H9 (cell line): ENCODE measurements at regions not wholly inside any gene's neighbourhood (a gene's known extent, or its start where the extent isn't known, plus 50 kb on each side); places are given as distances from the start of the nearest gene placed in this dataset.

Experiments used
- DNase-seq: peaks from one replicate; pipeline ENCODE4 v3.0.0-alpha.2; 2017
- H2AFZ ChIP-seq: one replicate; pipeline ENCODE4 v1.6.1; 2013; ENCODE audit warnings: mild to moderate bottlenecking, low read length, control low read depth, moderate library complexity
- H2AK5ac ChIP-seq: 2 replicates; pipeline ENCODE4 v1.6.1; 2013; ENCODE audit warnings: low read length, control low read depth, mixed read lengths; ENCODE audit not compliant: insufficient read length
- H2BK120ac ChIP-seq: one replicate; pipeline ENCODE4 v1.6.1; 2013; ENCODE audit warnings: low read depth, mild to moderate bottlenecking, low read length, control low read depth, inconsistent platforms; ENCODE audit not compliant: poor library complexity, severe bottlenecking
- H2BK12ac ChIP-seq: 2 replicates; pipeline ENCODE4 v1.6.1; 2013; ENCODE audit warnings: low read length, control low read depth, mixed read lengths, low read depth; ENCODE audit not compliant: insufficient read length
- H2BK15ac ChIP-seq: 2 replicates; pipeline ENCODE4 v1.6.1; 2013; ENCODE audit warnings: low read depth, low read length, control low read depth
- H2BK20ac ChIP-seq: one replicate; pipeline ENCODE4 v1.6.1; 2013; ENCODE audit warnings: low read depth, mild to moderate bottlenecking, low read length, control low read depth, inconsistent platforms; ENCODE audit not compliant: poor library complexity, severe bottlenecking
- H2BK5ac ChIP-seq: 2 replicates; pipeline ENCODE4 v1.6.1; 2013; ENCODE audit warnings: low read length, control low read depth, mixed read lengths; ENCODE audit not compliant: insufficient read length
- H3K14ac ChIP-seq: 2 replicates; pipeline ENCODE4 v1.6.1; 2013; ENCODE audit warnings: low read length, control low read depth; ENCODE audit not compliant: insufficient read depth
- H3K18ac ChIP-seq: 2 replicates; pipeline ENCODE4 v1.6.1; 2013; ENCODE audit warnings: low read depth, mild to moderate bottlenecking, mixed read lengths, low read length, control low read depth; ENCODE audit not compliant: insufficient read length
- H3K23ac ChIP-seq: 2 replicates; pipeline ENCODE4 v1.6.1; 2013; ENCODE audit warnings: low read length, control low read depth, mixed read lengths, low read depth; ENCODE audit not compliant: insufficient read length
- H3K23me2 ChIP-seq: 2 replicates; pipeline ENCODE4 v1.6.1; 2013; ENCODE audit warnings: low read depth, mild to moderate bottlenecking, mixed read lengths, low read length, control low read depth; ENCODE audit not compliant: insufficient read length, poor library complexity, severe bottlenecking
- H3K27ac ChIP-seq: 2 replicates; pipeline ENCODE4 v1.5.1; 2013; ENCODE audit warnings: low read length, control low read depth, mixed read lengths, low read depth; ENCODE audit not compliant: insufficient read length
- H3K27me3 ChIP-seq: 2 replicates; pipeline ENCODE4 v1.6.1; 2013; ENCODE audit warnings: low read length, control low read depth, inconsistent platforms; ENCODE audit not compliant: insufficient read depth
- H3K4ac ChIP-seq: 2 replicates; pipeline ENCODE4 v1.6.1; 2013; ENCODE audit warnings: low read depth, mild to moderate bottlenecking, control low read depth, inconsistent platforms, low read length, moderate library complexity
- H3K4me1 ChIP-seq: 2 replicates; pipeline ENCODE4 v1.6.1; 2013; ENCODE audit warnings: low read length, control low read depth, inconsistent platforms; ENCODE audit not compliant: insufficient read depth
- H3K4me2 ChIP-seq: 2 replicates; pipeline ENCODE4 v1.6.1; 2013; ENCODE audit warnings: low read length, control low read depth, mixed read lengths; ENCODE audit not compliant: insufficient read length, insufficient read depth
- H3K56ac ChIP-seq: 2 replicates; pipeline ENCODE4 v1.6.1; 2013; ENCODE audit warnings: low read depth, mild to moderate bottlenecking, mixed read lengths, low read length, control low read depth; ENCODE audit not compliant: insufficient read length
- H3K79me1 ChIP-seq: 2 replicates; pipeline ENCODE4 v1.6.1; 2013; ENCODE audit warnings: low read depth, mild to moderate bottlenecking, moderate library complexity, low read length, control low read depth, inconsistent platforms; ENCODE audit not compliant: insufficient read depth, poor library complexity, severe bottlenecking
- H3K79me2 ChIP-seq: 2 replicates; pipeline ENCODE4 v1.6.1; 2013; ENCODE audit warnings: low read length, control low read depth, inconsistent platforms; ENCODE audit not compliant: insufficient read depth
- H3K9ac ChIP-seq: 2 replicates; pipeline ENCODE4 v1.6.1; 2013; ENCODE audit warnings: low read length, control low read depth, mixed read lengths; ENCODE audit not compliant: insufficient read length; ENCODE audit errors: extremely low read depth
- H3K9me3 ChIP-seq: one replicate; pipeline ENCODE4 v1.6.1; 2013; ENCODE audit warnings: low read depth, low read length, inconsistent platforms; ENCODE audit not compliant: control insufficient read depth
- H3T11ph ChIP-seq: one replicate; pipeline ENCODE4 v1.6.1; 2013; ENCODE audit warnings: mild to moderate bottlenecking, low read length, control low read depth, inconsistent platforms
- H4K20me1 ChIP-seq: one replicate; pipeline ENCODE4 v1.6.1; 2013; ENCODE audit not compliant: control insufficient read depth, insufficient read length, insufficient read depth
- H4K5ac ChIP-seq: 2 replicates; pipeline ENCODE4 v1.6.1; 2013; ENCODE audit warnings: low read depth, mild to moderate bottlenecking, mixed read lengths, low read length, control low read depth; ENCODE audit not compliant: insufficient read length
- H4K8ac ChIP-seq: replicated peaks from 2 replicates; pipeline ENCODE4 v1.6.1; 2013; ENCODE audit warnings: low read length, control low read depth, mixed read lengths, low read depth; ENCODE audit not compliant: insufficient read length
- H4K91ac ChIP-seq: 2 replicates; pipeline ENCODE4 v1.6.1; 2013; ENCODE audit warnings: low read depth, mild to moderate bottlenecking, moderate library complexity, mixed read lengths, low read length, control low read depth; ENCODE audit not compliant: insufficient read length
- H3K27ac Mint-ChIP-seq, 3 experiments: 2 replicates in 2 of 3; 3 replicates in 1 of 3; pipeline ENCODE4 v1.8.0; 2020 to 2021; ENCODE audit warnings: mixed read lengths in 3 of 3, mild to moderate bottlenecking in 1 of 3, moderate library complexity in 1 of 3
- H3K27me3 Mint-ChIP-seq: 2 replicates; pipeline ENCODE4 v1.8.0; 2021; ENCODE audit warnings: low read depth, mild to moderate bottlenecking, moderate library complexity, mixed read lengths
- H3K36me3 Mint-ChIP-seq, 3 experiments: 2 replicates in 2 of 3; 3 replicates in 1 of 3; pipeline ENCODE4 v1.8.0; 2020 to 2021; ENCODE audit warnings: low read depth in 3 of 3, mixed read lengths in 3 of 3; ENCODE audit not compliant: insufficient read depth in 1 of 3
- H3K4me1 Mint-ChIP-seq, 2 experiments: 2 replicates each; pipeline ENCODE4 v1.8.0; 2020; ENCODE audit warnings: mixed read lengths in 2 of 2
- H3K4me3 Mint-ChIP-seq, 2 experiments: 2 replicates in 1 of 2; 3 replicates in 1 of 2; pipeline ENCODE4 v1.8.0; 2020 to 2021; ENCODE audit warnings: mild to moderate bottlenecking in 2 of 2, mixed read lengths in 2 of 2, moderate library complexity in 1 of 2
- H3K9me3 Mint-ChIP-seq, 2 experiments: 2 replicates in 1 of 2; 3 replicates in 1 of 2; pipeline ENCODE4 v1.8.0; 2020; ENCODE audit warnings: mild to moderate bottlenecking in 2 of 2, mixed read lengths in 2 of 2, moderate library complexity in 1 of 2
- WGBS: extraction: QIAGEN DNeasy Blood & Tissue Kit; methylation state at CpG from one replicate; pipeline ENCODE4 v1.1.7; 2013; ENCODE audit warnings: missing lambda C conversion rate, low lambda C conversion rate, mixed read lengths; ENCODE audit not compliant: insufficient read length; ENCODE audit errors: extremely low coverage; 5-methylcytosine and 5-hydroxymethylcytosine counted together
- TF ChIP-seq, protein P1 (sequence below): fragments of 200-600 bp; sonication (generic); conservative IDR thresholded peaks from 3 replicates; pipeline ENCODE4 v1.8.0; 2021; ENCODE audit warnings: antibody characterized with exemption, mild to moderate bottlenecking

DNA sequence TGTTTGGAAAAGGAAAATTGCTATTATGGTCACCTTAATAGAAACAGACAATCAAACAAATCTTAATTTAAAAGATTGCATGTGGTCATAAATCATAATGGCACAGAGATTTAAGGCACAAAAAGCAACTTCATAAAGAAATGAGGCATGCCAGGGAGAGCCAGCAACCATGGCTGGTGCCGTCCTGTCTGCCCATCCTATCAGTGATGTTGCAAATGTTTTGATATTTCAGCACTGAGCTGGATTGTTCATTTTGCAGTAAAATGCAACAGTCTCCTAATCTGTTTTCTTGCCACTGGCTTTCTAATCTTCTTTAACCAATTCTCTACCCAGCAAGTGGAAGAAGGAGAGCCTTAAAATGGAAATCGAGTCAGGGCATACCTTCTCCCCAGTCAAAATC is 249.8 kb downstream of the SAMD5 start:
- no peaks in the 10 kb centered on the region for H3K4me1 Mint-ChIP-seq
- Histone ChIP-seq H3K79me1 (no peaks in the 10 kb centered on the region), H3K27ac (no peak overlapping the region), H2AFZ (no peak overlapping the region), H3K18ac (no peak overlapping the region), H3K23ac (no peak overlapping the region), H3K27me3 (no peaks in the 10 kb centered on the region), H2BK15ac (no peak overlapping the region), H3K14ac (no peak overlapping the region), H3K9me3 (no peaks in the 10 kb centered on the region), H3K79me2 (no peaks in the 10 kb centered on the region), H2BK120ac (no peak overlapping the region), H3K9ac (no peak overlapping the region), H4K91ac (no peak overlapping the region), H3T11ph (no peak overlapping the region), H3K23me2 (no peaks in the 10 kb centered on the region), H3K4ac (no peak overlapping the region), H3K56ac (no peak overlapping the region), H2BK12ac (no peak overlapping the region), H4K8ac (no peak overlapping the region), H2BK20ac (no peak overlapping the region), H2AK5ac (no peak overlapping the region), H3K4me1 (no peaks in the 10 kb centered on the region), H4K5ac (no peak overlapping the region), H3K4me2 (no peak overlapping the region), H2BK5ac (no peak overlapping the region), H4K20me1 (no peaks in the 10 kb centered on the region)
- no peaks in the 10 kb centered on the region for H3K27me3 Mint-ChIP-seq
- TF ChIP-seq, protein P1, sequence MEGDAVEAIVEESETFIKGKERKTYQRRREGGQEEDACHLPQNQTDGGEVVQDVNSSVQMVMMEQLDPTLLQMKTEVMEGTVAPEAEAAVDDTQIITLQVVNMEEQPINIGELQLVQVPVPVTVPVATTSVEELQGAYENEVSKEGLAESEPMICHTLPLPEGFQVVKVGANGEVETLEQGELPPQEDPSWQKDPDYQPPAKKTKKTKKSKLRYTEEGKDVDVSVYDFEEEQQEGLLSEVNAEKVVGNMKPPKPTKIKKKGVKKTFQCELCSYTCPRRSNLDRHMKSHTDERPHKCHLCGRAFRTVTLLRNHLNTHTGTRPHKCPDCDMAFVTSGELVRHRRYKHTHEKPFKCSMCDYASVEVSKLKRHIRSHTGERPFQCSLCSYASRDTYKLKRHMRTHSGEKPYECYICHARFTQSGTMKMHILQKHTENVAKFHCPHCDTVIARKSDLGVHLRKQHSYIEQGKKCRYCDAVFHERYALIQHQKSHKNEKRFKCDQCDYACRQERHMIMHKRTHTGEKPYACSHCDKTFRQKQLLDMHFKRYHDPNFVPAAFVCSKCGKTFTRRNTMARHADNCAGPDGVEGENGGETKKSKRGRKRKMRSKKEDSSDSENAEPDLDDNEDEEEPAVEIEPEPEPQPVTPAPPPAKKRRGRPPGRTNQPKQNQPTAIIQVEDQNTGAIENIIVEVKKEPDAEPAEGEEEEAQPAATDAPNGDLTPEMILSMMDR: no peak
- H3K36me3 Mint-ChIP-seq: no peaks in the 10 kb centered on the region
- H3K9me3 Mint-ChIP-seq: peaks cover 0 to 2% of the 10 kb centered on the region in 2 experiments; a peak in 2 of 5 replicates
- H3K27ac Mint-ChIP-seq: peak overlapping the region in 1 of 3 experiments; percentile 34; a peak in 1 of 7 replicates
- no CpG with 5 or more reads among the region's 2 CpGs for WGBS
- H3K4me3 Mint-ChIP-seq: no peak overlapping the region
- DNase-seq: no peak
